ENCODE measurements at regions not wholly inside any gene's neighbourhood (a gene's known extent, or its start where the extent isn't known, plus 50 kb on each side); places are given as distances from the start of the nearest gene placed in this dataset.

DNA sequence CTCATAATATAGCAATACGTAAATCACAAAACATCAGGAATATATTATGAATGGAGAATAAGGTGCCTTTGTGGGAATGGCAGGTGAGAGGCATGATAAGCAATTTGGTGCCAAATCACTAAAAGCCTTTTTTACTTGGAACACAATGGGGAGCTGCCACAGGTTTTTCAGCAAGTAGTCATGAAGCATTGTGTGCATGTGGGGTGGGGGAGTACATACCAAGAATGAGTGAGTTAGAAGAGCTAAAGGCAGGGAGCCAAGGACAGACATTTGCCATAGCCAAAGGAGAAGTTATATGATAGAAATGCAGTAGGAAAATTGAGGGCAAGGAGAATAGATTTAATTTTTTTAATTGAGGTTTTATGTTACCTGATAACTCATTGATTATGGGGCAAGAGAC, 445.0 kb upstream of the SMC2 start:
- no peak for DNase-seq

DNA sequence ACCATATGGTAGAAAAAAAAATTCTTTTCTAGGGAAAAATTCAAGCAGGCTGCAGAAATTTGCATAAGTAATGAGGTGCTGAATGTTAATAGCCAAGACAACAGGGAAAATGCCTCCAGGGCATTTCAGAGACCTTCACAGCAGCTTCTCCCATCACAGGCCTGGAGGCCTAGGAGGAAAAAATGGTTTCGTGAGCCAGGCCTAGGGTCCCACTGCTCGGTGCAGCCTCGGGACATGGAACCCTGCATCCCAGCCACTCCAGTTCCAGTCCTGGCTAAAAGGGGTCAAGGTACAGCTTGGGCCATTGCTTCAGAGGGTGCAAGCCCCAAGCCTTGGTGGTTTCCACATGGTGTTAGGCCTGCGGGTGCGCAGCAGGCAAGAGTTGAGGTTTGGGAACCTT, 436.0 kb upstream of the SMC2 start:
- DNase-seq = no peak

DNA sequence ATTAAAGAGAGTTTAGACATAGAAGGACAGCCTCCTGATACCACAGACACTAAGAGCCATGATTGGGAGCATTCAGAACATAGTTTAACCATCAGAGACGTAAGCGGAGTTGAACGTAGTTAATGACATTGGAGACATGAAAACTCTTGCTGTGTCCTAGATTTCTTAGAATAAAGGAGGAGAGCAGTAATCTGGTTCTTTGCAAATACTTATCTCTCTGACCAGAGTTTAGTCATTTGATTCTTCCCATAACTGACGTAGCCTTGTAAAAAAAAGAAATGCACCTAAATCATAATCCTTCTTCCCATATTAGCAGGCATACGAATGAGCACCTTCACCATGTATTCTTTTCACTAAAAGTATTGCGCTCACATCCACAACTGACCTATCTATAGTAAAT, 433.3 kb upstream of the SMC2 start:
- DNase-seq = no peak

DNA sequence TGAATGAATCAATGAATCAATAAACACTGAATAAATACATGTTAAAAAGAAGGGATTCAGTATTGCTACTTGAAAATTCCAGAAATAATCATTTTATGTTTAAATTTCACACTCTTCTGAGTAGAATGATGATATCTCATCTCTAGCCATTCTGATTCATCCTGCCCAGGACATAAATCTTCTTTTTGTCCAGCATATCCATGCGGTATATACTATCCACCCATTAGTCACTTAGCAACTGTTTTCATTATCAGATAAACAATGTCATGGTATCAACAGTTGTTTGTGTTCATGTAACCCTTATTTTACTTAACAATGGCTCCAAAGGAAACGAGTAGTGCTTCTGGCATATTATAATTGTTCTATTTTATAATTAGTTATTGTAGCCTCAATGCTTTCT, 432.4 kb upstream of the SMC2 start:
- no peak for DNase-seq

DNA sequence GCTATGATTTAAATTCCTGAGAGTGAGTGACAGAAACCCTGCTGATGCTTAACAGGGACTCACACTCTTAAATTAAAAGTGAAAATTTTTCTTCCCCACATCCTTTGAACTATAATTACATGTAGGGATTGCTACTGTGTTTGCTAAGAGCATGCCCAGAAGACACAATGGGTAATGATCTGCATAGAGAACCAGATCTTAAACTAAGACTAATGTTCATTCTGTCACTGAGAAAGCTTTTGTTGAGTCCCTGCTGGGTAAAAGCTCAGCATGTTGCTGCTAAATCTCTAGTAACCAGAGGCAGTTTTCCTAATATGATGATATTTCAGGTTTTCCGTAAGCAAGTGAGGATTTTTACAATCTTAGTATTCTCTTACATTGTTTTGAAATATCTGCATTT, 424.8 kb upstream of the SMC2 start:
- DNase-seq = no peak

DNA sequence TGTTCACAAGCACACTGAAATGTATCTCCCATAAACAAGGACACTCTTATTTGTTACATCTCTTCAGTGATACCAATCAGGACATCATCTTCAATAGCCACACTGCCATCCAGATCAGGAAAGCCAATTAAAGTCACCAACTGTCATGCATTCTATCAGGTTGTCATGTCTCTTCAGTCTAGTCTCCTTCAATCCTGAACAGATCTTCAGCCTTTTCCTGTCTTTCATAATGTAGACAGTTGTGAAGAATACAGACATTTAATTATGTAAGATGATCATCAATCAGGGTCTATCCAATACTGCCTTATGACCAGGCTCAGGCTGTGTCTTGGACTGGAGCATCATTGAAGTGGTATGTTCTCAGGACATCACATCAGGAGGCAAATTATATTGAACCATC, 419.8 kb upstream of the SMC2 start:
- DNase-seq = no peak

DNA sequence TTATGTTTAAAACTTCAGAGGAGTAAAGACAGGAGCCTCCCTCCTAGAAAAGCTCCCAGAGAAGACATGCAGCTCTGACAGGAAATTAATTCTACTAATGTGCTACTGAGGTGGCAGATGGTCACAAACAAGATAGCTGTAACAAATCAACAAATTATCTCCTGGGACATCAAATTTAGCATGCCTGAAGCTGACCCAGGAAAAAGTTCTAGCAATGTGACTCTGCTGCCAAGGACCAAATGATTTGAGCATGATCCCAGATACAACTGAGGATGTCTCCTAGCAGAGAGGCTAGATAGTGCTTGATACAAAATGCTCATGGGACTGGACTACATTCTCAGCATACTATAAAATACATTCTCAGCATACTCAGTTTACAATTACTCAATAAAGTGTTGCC, 413.5 kb upstream of the SMC2 start:
- no peak for DNase-seq

DNA sequence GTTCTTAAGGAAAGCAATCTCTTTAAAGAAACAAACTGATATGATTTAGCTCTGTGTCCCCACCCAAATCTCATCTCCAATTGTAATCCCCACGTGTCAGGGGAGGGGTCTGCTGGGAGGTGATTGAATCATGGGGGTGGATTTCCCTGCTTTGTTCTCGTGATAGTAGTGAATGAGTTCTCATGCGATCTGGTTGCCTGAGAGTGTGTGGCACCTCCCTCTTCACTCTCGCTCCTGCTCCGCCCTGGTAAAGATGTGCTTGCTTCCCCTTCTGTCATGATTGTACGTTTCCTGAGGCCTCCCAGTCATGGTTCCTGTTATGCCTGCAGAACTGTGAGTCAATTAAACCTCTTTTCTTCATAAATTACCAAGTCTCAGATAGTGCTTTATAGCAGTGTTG, 412.7 kb upstream of the SMC2 start:
- DNase-seq = no peak

DNA sequence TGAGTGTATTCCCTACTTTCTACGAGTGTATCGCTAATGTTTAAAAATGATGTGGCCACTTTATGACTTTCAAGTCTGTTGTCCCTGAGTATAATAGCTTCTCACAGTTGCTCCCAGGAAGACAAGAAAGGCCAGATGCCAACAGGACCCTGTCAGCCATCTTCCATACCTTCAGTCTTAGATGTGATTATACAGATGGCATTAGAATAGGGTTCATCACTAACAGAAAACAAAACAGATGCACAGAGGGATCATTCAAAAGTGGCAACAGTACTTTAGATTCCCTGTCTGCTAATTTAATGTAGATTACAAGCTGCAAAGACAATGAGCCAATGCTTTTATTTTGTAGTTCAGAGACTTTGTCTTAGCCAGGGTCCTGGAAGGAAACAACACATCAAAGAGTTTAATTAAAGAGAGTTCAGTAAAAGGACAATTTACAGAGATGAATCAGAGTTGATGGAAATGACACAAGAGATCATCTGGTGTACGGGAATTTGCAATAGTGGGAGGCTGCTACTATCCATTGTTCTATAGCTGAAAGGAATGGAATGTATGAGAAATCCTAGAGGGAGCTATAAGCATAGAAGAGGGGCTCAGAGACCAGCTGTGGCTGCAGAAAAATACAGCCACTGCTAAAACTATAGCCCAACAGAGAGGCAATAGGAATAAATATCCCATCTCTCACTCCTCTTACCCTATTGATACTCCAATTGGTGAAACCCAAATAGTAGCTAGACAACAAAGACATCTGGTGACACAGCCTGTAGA, 393.7 kb upstream of the SMC2 start:
- no peak for DNase-seq

DNA sequence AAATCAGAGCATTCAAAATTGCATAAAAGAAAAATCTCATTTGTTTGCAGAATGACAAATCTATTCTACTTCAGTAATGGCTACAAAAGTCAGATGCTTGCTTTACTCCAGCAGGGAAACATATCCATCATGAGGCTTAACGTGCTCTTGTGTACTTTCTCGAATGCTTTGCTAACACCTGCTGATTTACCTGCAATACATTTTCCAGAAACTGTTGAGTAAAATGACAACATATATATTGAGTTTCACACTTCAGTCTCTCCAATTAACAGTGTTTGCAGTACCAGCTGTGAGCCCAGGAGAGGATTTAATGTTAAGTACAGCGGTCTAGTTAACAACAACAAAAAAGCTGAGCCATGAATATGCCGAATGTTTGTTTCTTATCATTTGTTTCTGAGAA, 391.5 kb upstream of the SMC2 start:
- DNase-seq = no peak

DNA sequence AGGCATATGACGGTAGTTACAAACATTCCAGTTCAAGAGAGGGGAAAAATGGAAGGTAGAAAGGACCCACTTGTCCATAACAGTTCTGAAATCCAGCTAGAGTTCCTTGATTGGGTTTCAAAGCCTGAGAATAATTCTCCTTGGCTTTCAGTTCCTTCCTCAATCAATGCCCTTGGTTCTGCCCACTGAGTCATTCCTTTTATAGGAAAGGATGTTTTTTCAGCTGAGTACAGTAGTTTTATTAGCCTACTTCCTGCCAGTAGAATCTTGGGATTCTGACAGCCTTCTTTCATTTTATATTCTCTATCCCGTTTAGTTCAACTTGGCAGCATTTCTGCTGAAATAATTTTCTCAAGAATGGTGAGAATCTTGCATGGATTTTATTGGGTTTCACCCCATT, 386.9 kb upstream of the SMC2 start:
- DNase-seq = no peak

DNA sequence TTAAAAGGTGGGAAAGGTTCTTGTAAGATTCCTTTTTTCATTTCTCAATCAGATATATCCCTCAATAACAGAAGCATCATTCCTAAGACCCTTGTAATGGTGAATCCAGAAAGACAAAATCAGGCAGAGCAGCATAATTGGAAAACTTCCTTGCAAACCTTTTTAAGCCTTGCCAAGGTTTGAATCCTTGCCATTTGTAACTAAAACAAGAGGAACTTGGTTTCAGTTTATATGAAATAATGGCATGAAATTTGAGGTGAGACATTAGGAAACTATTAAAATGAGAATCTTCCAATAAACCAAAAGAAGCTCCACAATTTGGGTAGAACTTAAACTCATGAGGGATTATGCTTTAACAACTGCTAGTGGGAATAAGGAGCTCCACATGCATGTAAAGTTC, 384.7 kb upstream of the SMC2 start:
- DNase-seq = no peak

DNA sequence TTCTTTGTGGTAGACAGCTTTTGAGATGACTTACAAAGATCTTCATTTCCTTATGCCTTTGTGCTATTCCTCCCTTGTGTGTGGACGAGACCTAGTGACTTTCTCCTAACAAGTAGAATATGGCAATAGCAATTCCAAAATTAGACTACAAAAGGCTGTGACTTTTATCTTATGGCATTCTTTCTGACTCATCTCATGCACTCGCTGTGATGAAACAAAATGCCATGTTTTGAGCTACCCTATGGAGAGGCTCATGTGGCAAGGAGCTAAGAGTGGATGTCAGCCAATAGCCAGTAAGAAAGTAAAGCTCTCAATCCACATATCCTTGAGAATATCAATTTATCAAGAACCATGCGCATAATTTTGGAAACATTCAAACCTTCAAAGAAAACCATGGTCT, 380.5 kb upstream of the SMC2 start:
- DNase-seq = no peak

DNA sequence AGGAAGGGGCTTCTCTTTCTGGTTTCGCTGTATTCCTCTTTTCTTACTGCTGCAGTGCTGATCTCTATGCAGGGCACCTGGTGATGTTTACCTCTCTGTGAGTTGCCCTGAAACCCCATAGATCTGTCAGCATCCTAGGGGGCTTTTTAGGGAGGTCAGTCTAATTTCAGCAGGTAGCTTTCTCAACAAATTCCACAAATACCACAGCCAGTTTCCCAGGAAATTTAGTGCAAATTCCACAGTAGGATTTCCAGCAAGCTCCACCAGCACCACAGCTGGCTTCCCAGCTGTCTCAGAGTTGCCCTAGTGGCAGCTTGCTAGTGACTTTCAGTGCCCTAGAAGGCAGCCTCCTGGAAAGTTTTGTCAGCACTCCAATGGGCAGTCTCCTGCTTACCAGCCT, 379.1 kb upstream of the SMC2 start:
- DNase-seq = no peak

DNA sequence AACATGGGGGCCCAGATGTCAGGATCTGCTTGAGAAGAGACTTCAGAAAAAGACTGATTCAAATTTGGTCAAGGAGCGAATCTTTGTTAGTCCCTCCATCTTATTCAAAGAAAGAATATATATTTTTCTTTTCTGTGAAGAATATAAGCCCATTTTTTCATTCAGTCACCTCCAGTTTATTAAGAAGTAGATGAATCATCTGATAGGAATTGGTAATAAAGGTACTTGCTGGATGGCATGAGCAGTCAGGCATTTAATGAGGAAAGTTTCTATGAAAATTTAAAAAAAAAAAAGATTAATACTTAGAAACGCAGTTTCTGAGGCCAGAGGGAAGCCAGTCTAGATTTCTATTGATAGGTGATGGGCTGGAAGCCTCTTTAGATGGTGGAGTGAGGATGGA, 373.1 kb upstream of the SMC2 start:
- no peak for DNase-seq

DNA sequence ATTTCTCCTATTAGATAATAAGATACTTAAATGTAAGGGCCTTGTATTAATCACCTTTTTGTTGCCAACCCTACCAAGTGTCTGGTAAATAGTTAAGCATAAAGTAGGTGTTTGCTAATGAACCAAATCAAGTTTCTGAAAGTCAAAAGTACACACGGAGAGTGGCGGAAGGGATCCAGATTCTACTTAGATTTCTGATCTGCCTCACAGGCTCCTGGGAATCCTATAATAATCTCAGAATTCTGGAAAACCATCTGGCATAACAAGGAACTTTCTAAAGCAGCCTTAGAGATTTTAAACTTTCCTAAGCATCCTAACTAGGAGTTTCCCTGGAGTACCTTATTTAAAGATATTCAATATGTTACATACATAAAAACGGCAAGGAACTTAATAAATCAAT, 363.2 kb upstream of the SMC2 start:
- no peak for DNase-seq

DNA sequence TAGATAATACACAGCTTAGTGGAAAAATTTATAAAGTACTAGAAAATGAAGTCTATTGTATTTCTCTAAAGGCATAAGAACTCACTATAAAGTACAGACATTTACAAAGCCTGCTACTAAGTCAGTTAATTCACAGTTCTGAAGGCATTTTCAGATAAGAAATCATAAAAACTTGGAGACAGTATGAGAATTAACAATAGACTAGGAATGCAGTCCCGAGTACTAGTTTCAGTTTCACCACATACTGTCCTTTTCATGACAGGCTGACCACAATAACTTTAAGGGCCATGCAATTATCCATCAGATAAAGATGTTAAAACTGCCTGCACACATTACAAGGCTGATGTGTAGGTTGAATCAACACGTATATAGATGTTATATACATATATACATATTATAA, 362.6 kb upstream of the SMC2 start:
- DNase-seq = no peak

DNA sequence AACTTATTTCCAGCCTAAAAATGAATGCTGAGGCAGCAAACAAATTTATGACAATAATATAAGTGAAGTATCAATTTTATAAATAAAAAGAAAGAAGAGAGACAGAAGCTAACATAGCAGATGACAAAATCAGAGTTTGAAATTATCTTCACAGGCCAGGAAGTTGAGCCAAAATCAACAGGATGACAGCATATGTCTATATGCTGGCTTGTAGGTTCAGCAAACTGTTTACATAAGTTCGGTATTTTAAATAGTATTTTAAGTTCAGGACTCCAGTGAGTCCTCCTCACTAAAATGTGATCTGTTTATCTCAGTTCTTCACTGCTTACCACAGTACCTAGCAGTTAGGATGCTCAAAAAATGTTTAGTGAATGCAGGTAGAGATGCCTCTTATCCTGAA, 359.6 kb upstream of the SMC2 start:
- no peak for DNase-seq

DNA sequence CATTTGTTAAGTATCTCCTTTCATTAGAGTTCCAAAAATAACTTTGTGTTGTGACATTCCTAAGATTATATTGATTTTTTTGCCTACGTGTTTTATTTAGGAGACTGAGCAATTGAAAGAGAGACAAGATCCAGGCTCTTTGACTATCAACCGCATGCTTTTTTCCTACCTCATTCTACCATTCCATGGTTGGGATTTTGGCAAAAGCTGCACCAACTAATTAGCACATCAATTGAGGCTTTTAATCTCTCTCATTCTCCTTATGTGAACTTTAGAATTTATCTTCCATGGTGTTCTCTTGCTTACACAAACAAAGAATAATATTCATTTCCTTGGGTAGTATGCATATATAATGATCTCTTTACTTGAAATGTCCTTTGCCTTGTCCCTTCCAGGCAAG, 338.7 kb upstream of the SMC2 start:
- DNase-seq = no peak

DNA sequence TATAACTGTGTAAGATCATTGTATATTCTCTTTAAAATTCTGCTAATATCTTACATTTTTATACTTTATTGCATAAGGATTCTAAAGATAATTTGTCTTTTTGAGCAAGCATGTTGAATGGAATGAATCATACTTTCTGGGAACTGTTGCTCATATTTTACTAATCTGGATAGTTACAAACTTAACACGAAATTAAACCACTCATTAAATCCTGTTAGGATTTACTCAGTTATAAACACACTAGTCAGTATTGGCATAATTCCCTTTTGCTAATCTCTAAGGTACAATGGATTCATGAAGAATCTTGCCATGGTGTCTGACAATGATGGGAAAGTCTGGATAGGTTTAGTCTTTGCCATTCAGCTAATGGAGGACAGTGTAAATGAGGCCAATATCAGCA, 338.1 kb upstream of the SMC2 start:
- DNase-seq = no peak

DNA sequence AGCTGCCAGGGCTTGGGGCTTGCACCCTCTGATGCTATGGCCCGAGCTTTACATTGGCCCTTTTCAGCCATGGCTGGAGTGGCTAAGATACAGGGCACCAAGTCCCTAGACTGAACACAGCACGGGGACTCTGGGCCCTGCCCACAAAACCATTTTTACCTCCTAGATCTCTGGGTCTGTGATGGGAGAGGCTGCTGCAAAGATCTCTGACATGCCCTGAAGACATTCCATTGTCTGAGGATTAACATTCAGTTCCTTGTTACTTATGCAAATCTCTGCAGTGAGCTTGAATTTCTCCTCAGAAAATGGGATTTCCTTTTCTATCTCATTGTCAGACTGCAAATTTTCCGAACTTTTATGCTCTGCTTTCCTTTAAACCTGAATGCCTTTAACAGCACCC, 337.0 kb upstream of the SMC2 start:
- no peak for DNase-seq

DNA sequence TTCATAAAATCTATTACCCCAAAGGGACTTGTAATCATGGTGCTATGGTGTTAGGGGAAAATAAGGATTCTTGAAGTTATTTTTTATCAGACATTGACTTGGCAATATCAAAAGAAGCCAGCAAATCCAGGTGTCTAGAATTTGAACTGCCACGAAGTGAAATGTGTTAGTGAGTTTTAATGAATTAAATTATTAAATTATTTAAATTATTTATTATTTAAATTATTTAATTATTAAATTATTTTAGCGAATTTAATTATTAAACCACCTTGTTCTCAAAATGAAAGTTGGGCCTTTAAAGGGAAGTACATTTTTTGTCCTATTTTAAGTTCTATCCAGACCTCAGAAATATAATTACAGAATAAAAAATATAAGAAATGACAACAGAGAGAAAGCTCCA, 332.6 kb upstream of the SMC2 start:
- no peak for DNase-seq

DNA sequence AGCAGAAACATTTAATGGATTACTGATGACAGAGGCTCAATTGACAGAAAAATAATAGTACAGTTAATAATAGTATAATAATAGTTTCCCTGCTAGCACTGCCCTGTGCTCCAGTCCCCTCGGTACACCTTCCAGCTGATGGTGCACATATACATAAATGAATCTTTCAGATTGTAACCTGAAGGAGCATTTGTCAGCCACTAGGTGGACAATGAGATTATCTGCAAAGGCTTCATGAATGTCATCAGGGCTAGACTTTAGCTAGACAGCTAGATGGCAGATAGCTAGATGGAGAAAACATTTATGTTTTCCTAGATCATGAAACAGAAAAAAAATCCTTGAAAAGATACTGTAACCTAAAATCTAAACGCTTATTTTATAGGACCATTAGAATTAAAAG, 304.4 kb upstream of the SMC2 start:
- DNase-seq = peak; percentile 0

DNA sequence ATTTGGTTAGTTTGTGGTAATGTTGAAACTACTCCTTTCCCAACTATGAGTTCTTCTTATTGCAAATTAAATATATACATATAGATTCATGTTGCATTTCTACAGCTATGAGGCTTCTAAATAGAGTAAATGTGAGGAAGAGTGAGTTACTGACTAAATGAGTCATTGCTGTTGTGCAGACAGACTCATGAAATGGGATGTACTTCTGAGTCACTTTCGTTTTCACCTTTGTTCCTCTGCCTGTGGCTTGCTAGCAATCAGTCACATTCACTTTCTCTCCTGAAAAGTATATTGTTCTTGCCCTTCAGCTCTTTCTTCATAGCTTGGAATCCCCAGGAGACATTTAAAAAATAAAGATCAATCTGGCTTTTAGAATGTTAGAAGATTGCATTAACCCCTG, 295.5 kb upstream of the SMC2 start:
- peak; percentile 5 for DNase-seq

DNA sequence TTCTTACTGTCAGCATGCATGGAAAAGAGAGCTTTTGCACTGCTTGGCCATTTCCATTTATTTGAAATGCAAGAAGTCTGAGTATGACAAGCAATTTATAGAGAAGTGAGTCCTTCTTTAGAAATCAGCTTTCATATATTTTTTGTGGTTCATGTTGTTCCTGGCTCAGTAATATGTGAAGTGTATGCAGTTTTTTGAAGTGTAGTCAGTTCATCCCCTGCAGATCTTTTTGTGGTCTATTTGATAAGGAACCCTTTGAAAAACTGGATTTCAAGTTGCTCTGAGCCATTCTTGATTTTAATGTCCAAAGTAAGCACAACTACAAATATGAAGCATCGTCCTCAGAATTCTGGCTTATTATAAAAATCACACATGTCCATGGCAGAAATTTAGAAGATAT, 294.1 kb upstream of the SMC2 start:
- DNase-seq = no peak

DNA sequence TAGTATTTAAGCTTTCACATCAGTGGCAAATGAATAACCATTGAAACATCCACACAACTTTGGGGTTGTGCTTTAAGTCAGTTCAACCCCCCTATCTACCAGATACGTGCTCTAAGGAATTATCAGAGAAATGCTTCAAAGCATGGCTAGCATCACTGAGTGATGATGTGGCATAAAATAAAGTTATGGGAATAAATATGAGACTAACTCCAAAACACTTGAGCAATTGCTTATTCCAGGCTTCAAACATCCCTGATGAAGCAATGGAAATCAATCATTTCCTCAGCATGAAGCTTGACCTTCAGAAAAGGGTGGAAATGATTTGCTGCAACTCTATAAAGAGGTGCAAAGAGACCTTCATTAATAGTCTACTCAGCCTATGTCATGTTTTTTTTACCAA, 292.0 kb upstream of the SMC2 start:
- no peak for DNase-seq

Data from CD4-positive, alpha-beta T cell treated with Interleukin-21 for 1 hour (primary cell).